ENCODE measurements at regions not wholly inside any gene's neighbourhood (a gene's known extent, or its start where the extent isn't known, plus 50 kb on each side); places are given as distances from the start of the nearest gene placed in this dataset.

DNA sequence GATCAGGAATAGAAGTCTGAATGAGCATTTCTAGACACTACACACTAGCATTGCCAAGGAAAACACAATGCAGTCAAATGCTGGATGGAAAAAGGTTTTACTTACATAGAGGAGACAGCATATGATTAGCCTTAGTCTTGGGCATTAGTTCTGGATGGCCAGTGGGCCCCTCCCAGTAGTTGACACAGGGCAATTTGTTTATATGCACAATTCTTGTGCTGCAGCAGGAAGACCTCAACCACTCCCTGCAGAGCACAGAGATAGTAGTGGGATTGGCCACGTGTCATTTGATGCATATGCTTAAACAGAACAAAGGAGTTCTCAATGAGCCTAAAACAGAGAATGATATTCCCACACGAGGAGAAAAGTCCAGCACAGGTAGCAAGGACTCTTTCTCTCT is 1496.2 kb upstream of the CDH6 start:
- Histone ChIP-seq H2BK5ac (ENCODE audit: low read depth, low read length, poor library complexity, severe bottlenecking) (no peak overlapping the region), H2AK5ac (ENCODE audit: low read length, severe bottlenecking) (no peak overlapping the region), H3K9me3 (ENCODE audit: control insufficient read depth, low read length) (peaks cover 5% of the 10 kb centered on the region), H3K4me3 (ENCODE audit: insufficient read depth in 1 of 2, low read depth in 1 of 2, low read length in 2 of 2) (no peak overlapping the region), H3K4ac (ENCODE audit: low read depth in 1 of 2, low read length in 2 of 2) (no peak overlapping the region), H3K4me1 (ENCODE audit: control insufficient read depth, insufficient read depth, low read depth, low read length) (no peaks in the 10 kb centered on the region), H2BK12ac (ENCODE audit: low read length in 2 of 2) (no peak overlapping the region), H3K27me3 (ENCODE audit: control insufficient read depth in 1 of 2, insufficient read depth in 1 of 2, low read length in 2 of 2) (no peaks in the 10 kb centered on the region), H3K23ac (ENCODE audit: low read length in 2 of 2) (no peak overlapping the region), H2AFZ (ENCODE audit: low read depth, low read length) (no peak overlapping the region), H2BK120ac (ENCODE audit: low read depth, low read length) (no peak overlapping the region), H3K36me3 (ENCODE audit: control insufficient read depth in 1 of 2, insufficient read depth in 2 of 2, low read depth in 1 of 2, low read length in 2 of 2) (no peaks in the 10 kb centered on the region), H3K18ac (ENCODE audit: low read depth in 1 of 2, low read length in 2 of 2) (no peak overlapping the region), H4K91ac (ENCODE audit: low read length) (no peak overlapping the region), H3K14ac (ENCODE audit: low read length in 2 of 2) (no peak overlapping the region), H3K4me2 (ENCODE audit: low read length, poor library complexity, severe bottlenecking) (no peak overlapping the region), H3K9ac (ENCODE audit: low read length) (no peak overlapping the region), H4K8ac (ENCODE audit: low read length) (no peak overlapping the region), H3K27ac (ENCODE audit: low read length, poor library complexity, severe bottlenecking) (no peak overlapping the region), H3K79me1 (replicated peaks; ENCODE audit: low read length, poor library complexity, severe bottlenecking) (no peaks in the 10 kb centered on the region), H2BK15ac (ENCODE audit: low read depth, poor library complexity, severe bottlenecking) (no peak overlapping the region)
- DNase-seq: no peak
- 37% methylated on average over 2 of the region's 2 CpGs for WGBS

DNA sequence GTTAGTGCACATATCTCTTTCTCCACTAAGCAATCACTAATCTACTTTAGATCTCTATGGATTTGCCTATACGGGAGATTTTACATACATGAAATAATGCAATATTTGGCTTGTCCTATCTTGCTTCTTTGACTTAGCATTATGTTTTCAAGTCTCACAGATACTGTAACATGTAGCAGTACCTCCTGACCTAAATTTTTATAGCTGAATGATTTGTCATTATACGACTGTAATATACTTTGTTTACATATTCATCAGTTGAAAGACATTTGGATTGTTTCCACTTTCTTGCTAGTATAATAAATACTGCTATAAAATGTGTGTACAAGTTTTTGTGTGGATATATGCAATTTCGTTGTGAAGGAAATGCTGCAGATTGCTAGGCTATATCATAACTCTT is 1520.8 kb upstream of the CDH6 start:
- Histone ChIP-seq H3K27ac (ENCODE audit: low read length, poor library complexity, severe bottlenecking) (no peak overlapping the region), H2BK12ac (ENCODE audit: low read length in 2 of 2) (no peak overlapping the region), H3K9me3 (ENCODE audit: control insufficient read depth, low read length) (peaks cover 12% of the 10 kb centered on the region), H2AFZ (ENCODE audit: low read depth, low read length) (no peak overlapping the region), H3K79me1 (replicated peaks; ENCODE audit: low read length, poor library complexity, severe bottlenecking) (no peaks in the 10 kb centered on the region), H3K4ac (ENCODE audit: low read depth in 1 of 2, low read length in 2 of 2) (no peak overlapping the region), H3K4me2 (ENCODE audit: low read length, poor library complexity, severe bottlenecking) (no peak overlapping the region), H2BK15ac (ENCODE audit: low read depth, poor library complexity, severe bottlenecking) (no peak overlapping the region), H3K23ac (ENCODE audit: low read length in 2 of 2) (no peak overlapping the region), H2BK120ac (ENCODE audit: low read depth, low read length) (no peak overlapping the region), H2BK5ac (ENCODE audit: low read depth, low read length, poor library complexity, severe bottlenecking) (no peak overlapping the region), H4K8ac (ENCODE audit: low read length) (no peak overlapping the region), H3K9ac (ENCODE audit: low read length) (no peak overlapping the region), H4K91ac (ENCODE audit: low read length) (no peak overlapping the region), H3K4me1 (ENCODE audit: control insufficient read depth, insufficient read depth, low read depth, low read length) (no peaks in the 10 kb centered on the region), H3K4me3 (ENCODE audit: insufficient read depth in 1 of 2, low read depth in 1 of 2, low read length in 2 of 2) (no peak overlapping the region), H3K36me3 (ENCODE audit: control insufficient read depth in 1 of 2, insufficient read depth in 2 of 2, low read depth in 1 of 2, low read length in 2 of 2) (no peaks in the 10 kb centered on the region), H3K14ac (ENCODE audit: low read length in 2 of 2) (no peak overlapping the region), H3K27me3 (ENCODE audit: control insufficient read depth in 1 of 2, insufficient read depth in 1 of 2, low read length in 2 of 2) (no peaks in the 10 kb centered on the region), H3K18ac (ENCODE audit: low read depth in 1 of 2, low read length in 2 of 2) (no peak overlapping the region), H2AK5ac (ENCODE audit: low read length, severe bottlenecking) (no peak overlapping the region)
- no CpG with 5 or more reads among the region's 3 CpGs for WGBS
- no peak for DNase-seq

DNA sequence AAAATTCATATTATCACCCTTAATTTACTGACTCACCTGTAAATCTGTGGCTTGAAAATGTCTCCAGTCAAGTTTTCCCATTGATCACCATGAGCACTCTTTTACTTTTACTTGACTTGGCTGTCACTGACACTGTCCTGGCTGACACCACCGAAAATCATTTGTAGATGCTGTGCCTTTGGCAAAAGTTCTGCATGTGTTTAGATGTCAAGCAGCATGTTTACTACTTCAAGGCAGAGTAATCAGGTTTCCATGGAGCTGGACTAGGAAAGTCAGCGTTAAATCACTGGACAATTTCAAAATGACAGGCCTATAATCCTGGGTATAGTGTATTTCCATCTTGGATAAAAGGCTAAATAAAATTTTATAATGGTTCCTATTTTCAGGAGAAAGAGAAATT is 1530.6 kb upstream of the CDH6 start:
- Histone ChIP-seq H2BK120ac (ENCODE audit: low read depth, low read length) (no peak overlapping the region), H4K8ac (ENCODE audit: low read length) (no peak overlapping the region), H3K23ac (ENCODE audit: low read length in 2 of 2) (no peak overlapping the region), H3K9me3 (ENCODE audit: control insufficient read depth, low read length) (peaks cover 18% of the 10 kb centered on the region), H3K9ac (ENCODE audit: low read length) (no peak overlapping the region), H3K79me1 (replicated peaks; ENCODE audit: low read length, poor library complexity, severe bottlenecking) (no peaks in the 10 kb centered on the region), H2BK12ac (ENCODE audit: low read length in 2 of 2) (no peak overlapping the region), H2AK5ac (ENCODE audit: low read length, severe bottlenecking) (no peak overlapping the region), H3K4me3 (ENCODE audit: insufficient read depth in 1 of 2, low read depth in 1 of 2, low read length in 2 of 2) (no peak overlapping the region), H3K4me1 (ENCODE audit: control insufficient read depth, insufficient read depth, low read depth, low read length) (no peaks in the 10 kb centered on the region), H3K27ac (ENCODE audit: low read length, poor library complexity, severe bottlenecking) (no peak overlapping the region), H3K27me3 (ENCODE audit: control insufficient read depth in 1 of 2, insufficient read depth in 1 of 2, low read length in 2 of 2) (no peaks in the 10 kb centered on the region), H4K91ac (ENCODE audit: low read length) (no peak overlapping the region), H3K14ac (ENCODE audit: low read length in 2 of 2) (no peak overlapping the region), H3K18ac (ENCODE audit: low read depth in 1 of 2, low read length in 2 of 2) (no peak overlapping the region), H2BK5ac (ENCODE audit: low read depth, low read length, poor library complexity, severe bottlenecking) (no peak overlapping the region), H3K36me3 (ENCODE audit: control insufficient read depth in 1 of 2, insufficient read depth in 2 of 2, low read depth in 1 of 2, low read length in 2 of 2) (no peaks in the 10 kb centered on the region), H2AFZ (ENCODE audit: low read depth, low read length) (no peak overlapping the region), H3K4me2 (ENCODE audit: low read length, poor library complexity, severe bottlenecking) (no peak overlapping the region), H2BK15ac (ENCODE audit: low read depth, poor library complexity, severe bottlenecking) (no peak overlapping the region), H3K4ac (ENCODE audit: low read depth in 1 of 2, low read length in 2 of 2) (no peak overlapping the region)
- no peak for DNase-seq
- 70% methylated on average over 1 of the region's 2 CpGs for WGBS

DNA sequence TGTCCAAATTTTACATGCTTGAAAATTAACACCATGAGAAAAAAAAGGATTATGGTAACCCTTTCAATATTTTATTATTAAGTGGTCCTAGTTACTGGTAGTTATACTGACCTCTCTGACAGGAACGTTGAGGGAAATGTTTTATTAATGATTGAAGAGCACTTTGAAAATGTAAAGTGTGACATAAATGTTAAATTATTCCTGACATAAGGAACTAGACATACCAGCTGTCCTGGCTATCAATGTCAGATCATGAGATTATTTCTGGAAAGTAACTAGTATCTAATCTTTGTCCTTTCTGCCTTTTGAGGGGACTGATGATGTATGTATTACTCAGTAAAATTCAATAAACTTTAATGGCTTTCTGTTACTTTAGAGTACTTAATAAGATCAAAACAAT is 1538.5 kb upstream of the CDH6 start:
- no peak for DNase-seq

More for the DNA sequence above, 1538.5 kb upstream of the CDH6 start:
- Histone ChIP-seq H2AK5ac (ENCODE audit: low read length, severe bottlenecking) (no peak overlapping the region), H3K14ac (ENCODE audit: low read length in 2 of 2) (no peak overlapping the region), H3K9ac (ENCODE audit: low read length) (no peak overlapping the region), H3K9me3 (ENCODE audit: control insufficient read depth, low read length) (peaks cover 13% of the 10 kb centered on the region), H2BK120ac (ENCODE audit: low read depth, low read length) (no peak overlapping the region), H3K79me1 (replicated peaks; ENCODE audit: low read length, poor library complexity, severe bottlenecking) (no peaks in the 10 kb centered on the region), H3K4me3 (ENCODE audit: insufficient read depth in 1 of 2, low read depth in 1 of 2, low read length in 2 of 2) (no peak overlapping the region), H3K27me3 (ENCODE audit: control insufficient read depth in 1 of 2, insufficient read depth in 1 of 2, low read length in 2 of 2) (no peaks in the 10 kb centered on the region), H2BK15ac (ENCODE audit: low read depth, poor library complexity, severe bottlenecking) (no peak overlapping the region), H3K4ac (ENCODE audit: low read depth in 1 of 2, low read length in 2 of 2) (no peak overlapping the region), H4K91ac (ENCODE audit: low read length) (no peak overlapping the region), H3K18ac (ENCODE audit: low read depth in 1 of 2, low read length in 2 of 2) (no peak overlapping the region), H3K4me1 (ENCODE audit: control insufficient read depth, insufficient read depth, low read depth, low read length) (no peaks in the 10 kb centered on the region), H3K23ac (ENCODE audit: low read length in 2 of 2) (no peak overlapping the region), H3K4me2 (ENCODE audit: low read length, poor library complexity, severe bottlenecking) (no peak overlapping the region), H4K8ac (ENCODE audit: low read length) (no peak overlapping the region), H3K27ac (ENCODE audit: low read length, poor library complexity, severe bottlenecking) (no peak overlapping the region), H2BK12ac (ENCODE audit: low read length in 2 of 2) (no peak overlapping the region), H2AFZ (ENCODE audit: low read depth, low read length) (no peak overlapping the region), H3K36me3 (ENCODE audit: control insufficient read depth in 1 of 2, insufficient read depth in 2 of 2, low read depth in 1 of 2, low read length in 2 of 2) (no peaks in the 10 kb centered on the region), H2BK5ac (ENCODE audit: low read depth, low read length, poor library complexity, severe bottlenecking) (no peak overlapping the region)
- WGBS: 0% methylated on average over 1 of the region's 1 CpG
